GM21717 (cell line): ENCODE measurements at regions not wholly inside any gene's neighbourhood (a gene's known extent, or its start where the extent isn't known, plus 50 kb on each side); places are given as distances from the start of the nearest gene placed in this dataset.
A peak's percentile ranks its signal among the peaks of the same experiment; 100 is the strongest.

Experiments
- ATAC-seq: cut with Tn5 transposase; IDR thresholded peaks from one replicate; pipeline ENCODE4 v1.9.1; 2021; ENCODE audit warnings: mild to moderate bottlenecking, moderate library complexity; ENCODE audit not compliant: unreplicated experiment

GRCh38 chr3:110711130-110711832, 360.3 kb upstream of the NECTIN3 start:
- no peak for ATAC-seq

DNA sequence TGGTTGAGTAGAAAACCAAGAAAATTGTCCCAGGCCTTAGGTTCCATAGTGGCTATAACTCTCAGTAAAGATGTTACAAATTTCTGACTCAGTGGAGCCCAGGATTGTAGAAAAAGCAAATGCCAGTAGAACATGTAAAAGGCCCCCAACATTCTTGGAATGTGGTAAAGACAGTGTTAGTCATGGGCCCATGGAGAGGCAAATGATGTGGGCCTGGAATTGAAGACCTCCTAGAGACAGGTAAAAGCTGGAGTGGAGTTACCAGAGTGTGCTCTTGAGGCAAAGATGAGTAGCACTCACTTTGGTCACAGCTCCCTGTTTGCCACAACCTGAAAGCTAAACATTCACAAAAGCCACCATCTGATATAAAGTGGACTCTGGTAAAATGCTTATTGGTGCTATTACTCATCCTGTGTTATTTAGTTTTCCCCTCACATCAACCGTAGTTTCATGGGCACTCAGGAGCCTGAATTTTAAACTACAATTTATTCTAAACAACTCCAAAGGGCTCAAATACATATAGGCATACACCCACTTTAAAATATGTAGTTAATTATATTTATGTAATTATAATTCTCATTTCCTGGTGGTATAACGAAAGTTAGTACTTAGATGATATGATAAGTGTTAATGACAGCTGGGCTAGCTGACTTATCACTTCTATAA, 359.6 kb upstream of the NECTIN3 start:
- no peak for ATAC-seq

DNA sequence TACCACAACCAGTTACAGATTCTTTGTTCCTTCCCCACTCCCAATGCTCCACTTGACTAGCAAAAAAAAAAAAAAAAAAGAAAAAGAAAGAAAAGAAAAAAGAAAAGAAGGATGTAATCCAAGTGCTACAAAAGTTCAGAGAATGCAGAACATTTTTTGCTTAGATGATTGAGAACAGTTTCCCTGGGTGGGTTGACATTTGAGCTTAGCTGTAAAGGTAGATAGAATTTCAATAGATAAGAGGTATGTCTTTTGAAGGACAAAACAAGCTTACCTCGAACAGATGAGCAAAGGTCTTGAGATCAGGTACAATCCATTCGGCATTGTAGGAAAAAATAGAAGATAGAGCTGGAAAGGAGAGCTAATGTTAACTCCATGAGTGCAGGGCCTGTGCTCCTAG, 344.6 kb upstream of the NECTIN3 start:
- ATAC-seq: no peak

DNA sequence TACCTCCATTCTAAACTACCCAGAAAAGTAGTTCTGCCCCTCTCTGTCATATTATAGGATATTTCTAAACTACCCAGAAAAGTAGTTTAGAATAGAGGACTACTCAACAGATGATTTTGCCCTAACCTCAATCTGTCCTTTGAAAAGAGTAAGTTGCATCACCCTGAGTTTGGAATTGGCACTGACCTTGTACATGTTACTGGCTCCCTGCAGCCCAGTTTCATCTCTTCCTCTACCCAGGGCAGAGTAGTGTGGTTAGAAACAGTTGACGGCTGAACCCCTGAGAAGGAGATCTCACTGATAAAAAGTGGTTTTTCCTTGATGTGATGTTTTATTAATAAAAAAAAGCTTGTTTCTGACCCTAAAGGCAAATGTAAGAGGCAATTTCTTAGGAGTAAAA, 340.5 kb upstream of the NECTIN3 start:
- ATAC-seq: no peak

DNA sequence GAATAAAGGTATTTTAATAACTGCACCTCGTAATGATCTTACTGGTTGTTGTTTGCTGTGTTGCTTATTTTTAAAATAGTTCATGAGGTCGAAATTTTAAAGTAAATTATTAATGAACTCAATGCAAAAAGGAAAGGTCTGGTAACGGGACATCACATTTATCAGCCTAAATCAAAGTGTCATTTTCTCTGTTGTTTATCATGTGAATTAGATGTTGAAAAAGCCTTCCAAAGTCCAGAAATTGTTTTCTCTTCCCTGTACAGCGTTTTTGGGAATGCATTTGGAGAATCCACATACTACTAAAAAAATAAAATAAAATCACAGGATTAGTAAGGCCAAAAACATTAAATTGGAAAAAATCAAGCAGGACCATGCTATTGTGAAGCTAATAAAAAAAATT, 339.2 kb upstream of the NECTIN3 start:
- no peak for ATAC-seq

- ATAC-seq: no peak
Measured at GRCh38 chr3:110733045-110733444, 338.6 kb upstream of the NECTIN3 start.

DNA sequence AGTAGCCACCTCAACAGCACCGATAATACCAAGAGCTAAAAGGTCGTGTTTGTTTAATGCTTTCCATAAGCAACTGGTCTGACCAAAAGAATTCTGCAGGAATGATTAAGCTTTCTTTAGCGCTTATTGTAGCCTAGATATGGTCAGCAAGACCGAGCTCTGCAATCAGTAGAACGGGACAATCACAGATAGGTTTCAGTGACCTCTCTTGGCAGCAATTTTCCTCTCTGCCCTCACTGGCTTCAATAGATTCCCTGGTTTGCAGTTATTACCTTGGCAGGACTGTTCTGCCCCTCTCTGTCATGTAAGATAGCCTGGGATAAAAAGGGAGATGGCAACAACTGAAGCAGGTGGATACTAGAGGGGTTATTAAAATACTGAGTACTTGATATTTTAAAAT, 337.1 kb upstream of the NECTIN3 start:
- ATAC-seq: no peak

DNA sequence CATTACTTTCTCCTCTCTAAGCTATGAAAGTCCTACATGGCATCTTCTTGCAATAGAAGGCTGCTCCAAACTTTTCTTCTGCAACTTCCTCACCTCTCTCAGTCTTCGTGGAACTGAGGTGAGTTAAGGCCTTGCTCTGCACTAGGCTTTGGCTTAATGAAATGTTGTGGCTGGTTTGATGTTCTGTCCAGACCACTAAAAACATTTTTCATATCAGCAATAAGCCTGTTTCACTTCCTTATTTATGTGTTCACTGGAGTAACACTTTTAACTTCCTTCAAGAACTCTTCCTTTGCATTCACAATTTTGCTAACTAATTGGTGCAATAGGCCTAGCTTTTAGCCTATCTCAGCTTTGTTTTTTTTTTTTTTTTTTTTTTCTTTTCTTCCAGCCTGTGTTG, 335.3 kb upstream of the NECTIN3 start:
- peak; percentile 80 for ATAC-seq

DNA sequence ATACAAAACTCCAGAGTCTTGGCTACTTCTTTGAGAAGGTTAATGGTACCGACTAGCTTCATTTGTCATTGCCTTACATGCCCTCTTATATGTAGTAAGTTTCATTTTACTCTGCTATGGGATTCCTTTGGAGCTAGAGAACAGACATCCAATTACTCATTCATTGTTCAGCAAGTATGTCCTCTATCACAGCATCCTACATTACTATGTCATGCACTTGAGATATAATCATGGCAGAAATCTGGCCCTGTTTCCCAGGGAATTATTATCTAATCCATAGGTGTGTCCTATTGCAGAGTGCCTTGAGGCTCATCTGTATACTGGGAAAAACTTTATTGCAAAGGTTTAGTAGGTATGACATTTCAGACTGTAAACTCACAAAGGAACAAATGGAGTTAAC, 333.1 kb upstream of the NECTIN3 start:
- no peak for ATAC-seq

DNA sequence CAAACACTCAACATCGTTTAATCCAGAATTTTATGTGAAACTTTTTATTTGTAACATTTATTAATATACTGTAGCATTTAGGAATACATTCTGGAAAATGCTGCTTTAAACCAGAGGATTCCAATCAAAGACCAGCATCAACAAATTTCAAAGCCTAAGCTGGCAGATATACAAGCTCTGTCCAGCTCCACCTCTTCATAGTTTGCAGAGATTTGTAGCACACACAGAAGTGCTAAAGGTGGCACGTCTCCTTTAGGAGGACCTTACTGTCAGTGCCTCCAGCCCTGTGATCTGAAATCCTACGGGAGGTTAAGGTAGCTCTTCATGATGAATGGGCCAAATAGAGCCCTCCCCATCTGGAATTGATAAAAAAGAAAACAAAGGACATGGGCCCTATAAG, 329.7 kb upstream of the NECTIN3 start:
- ATAC-seq: no peak

DNA sequence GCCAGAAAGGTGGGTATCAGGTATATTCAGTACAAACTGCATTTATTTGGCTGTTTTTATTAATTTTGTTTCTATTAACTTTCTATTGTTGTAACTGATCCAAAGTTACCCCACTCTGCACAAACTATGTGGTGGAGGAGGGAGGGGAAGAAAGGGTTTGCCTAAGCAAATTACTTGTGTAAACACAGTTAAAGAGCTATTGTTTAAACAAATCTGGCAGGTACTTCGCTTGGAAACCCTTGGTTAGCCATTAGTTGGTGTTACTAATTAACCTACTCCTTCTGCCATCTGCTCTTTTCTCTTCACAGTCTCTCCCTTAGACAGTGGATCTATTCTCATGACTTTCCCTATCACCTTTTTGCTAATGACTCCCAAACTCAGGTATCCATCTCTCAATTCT, 328.4 kb upstream of the NECTIN3 start:
- no peak for ATAC-seq

DNA sequence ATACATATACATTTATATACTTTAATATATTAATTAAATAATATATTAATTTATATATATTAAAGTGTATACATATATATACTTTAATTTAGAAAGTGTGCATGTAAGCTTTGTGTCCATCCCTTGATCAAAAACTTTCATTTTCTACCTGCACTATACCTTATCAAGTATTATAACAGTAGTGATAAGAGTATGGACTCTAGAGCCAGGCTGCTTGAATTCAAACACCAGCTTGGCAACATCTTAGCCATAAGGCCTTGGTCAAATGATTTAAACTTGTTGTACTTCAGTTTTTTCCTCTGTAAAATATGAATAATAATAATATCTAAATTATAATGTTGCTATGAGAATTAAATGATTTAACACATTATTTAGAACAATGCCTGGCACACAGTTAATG, 327.6 kb upstream of the NECTIN3 start:
- ATAC-seq: no peak

GRCh38 chr3:110744723-110745122, 326.9 kb upstream of the NECTIN3 start:
- no peak for ATAC-seq

DNA sequence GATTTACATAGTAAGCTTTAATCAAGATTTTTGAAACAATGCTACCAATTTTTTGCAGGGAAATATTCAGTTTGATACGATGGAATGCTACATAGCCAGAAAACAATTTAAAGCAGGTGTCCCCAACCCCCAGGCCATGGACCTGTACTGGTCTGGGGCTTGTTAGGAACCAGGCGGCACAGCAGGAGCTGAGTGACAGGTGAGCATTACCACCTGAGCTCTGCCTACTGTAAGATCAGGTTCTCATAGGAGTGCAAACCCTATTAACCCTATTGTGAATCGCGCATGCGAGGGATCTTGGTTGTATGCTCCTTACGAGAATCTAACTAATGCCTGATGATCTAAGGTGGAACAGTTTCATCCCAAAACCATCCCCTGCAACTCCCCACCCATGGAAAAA, 322.6 kb upstream of the NECTIN3 start:
- ATAC-seq: no peak

- ATAC-seq: no peak
Measured at GRCh38 chr3:110750201-110750600, 321.4 kb upstream of the NECTIN3 start.

GRCh38 chr3:110752307-110752706, 319.3 kb upstream of the NECTIN3 start:
- ATAC-seq: no peak

- ATAC-seq: no peak
Measured at GRCh38 chr3:110753516-110753915, 318.1 kb upstream of the NECTIN3 start.

GRCh38 chr3:110754212-110754916, 317.3 kb upstream of the NECTIN3 start:
- ATAC-seq: no peak

- no peak for ATAC-seq
Measured at GRCh38 chr3:110755345-110755744, 316.3 kb upstream of the NECTIN3 start.

- no peak for ATAC-seq
Measured at GRCh38 chr3:110756705-110757104, 314.9 kb upstream of the NECTIN3 start.

DNA sequence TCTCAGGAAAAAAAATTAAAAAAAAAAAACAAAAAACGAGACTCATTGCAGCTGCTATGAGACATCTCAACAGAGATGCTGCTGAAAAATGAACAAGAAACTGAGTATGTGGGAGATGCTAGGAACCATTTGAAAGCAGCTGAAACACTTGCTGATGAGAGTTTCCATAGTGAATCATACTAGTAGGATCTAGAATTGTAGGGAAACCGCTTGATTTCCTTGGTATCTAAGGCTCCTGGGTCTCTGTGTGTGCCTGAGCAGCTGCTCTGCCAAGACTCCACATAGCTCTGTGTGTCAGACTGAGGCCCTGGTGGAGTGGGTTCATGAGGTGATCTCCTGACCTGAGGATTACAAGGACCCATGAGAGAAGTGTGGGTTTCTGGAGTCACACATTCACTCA, 313.4 kb upstream of the NECTIN3 start:
- ATAC-seq: no peak

DNA sequence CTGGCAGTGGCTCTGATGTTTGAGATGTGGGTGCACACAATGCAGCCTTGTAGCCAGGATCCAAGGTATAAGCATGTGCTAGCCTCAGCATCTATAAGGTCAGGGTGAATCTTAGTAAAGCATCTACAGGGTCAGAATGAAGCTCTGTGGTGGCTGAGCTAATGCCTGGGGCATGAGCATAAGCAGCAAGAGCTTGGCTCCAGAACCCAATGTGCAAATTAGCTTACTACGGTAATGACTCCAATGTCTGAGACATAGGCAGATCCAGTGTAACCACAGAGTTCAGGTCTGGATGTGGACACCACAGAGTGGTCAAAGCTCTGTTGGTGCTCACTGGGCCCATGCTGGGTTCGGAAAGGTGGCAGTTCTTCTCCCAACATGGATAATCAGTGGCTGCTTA, 304.5 kb upstream of the NECTIN3 start:
- no peak for ATAC-seq
